Fibroblast of pulmonary artery (primary cell): ENCODE measurements at regions not wholly inside any gene's neighbourhood (a gene's known extent, or its start where the extent isn't known, plus 50 kb on each side); places are given as distances from the start of the nearest gene placed in this dataset.

Source experiments
- DNase-seq: peaks from one replicate; pipeline ENCODE4 v3.0.0-alpha.2; 2010; ENCODE audit warnings: low read depth
- H3K4me3 ChIP-seq: replicated peaks from 2 replicates; pipeline ENCODE4 v1.5.1; 2011; ENCODE audit warnings: low read depth, mild to moderate bottlenecking, control low read depth, low read length, moderate library complexity
- CTCF ChIP-seq: IDR thresholded peaks from 2 replicates; pipeline ENCODE4 v1.5.1; 2011; ENCODE audit warnings: mild to moderate bottlenecking, control low read depth, low read length, inconsistent platforms; ENCODE audit errors: missing control alignments

DNA sequence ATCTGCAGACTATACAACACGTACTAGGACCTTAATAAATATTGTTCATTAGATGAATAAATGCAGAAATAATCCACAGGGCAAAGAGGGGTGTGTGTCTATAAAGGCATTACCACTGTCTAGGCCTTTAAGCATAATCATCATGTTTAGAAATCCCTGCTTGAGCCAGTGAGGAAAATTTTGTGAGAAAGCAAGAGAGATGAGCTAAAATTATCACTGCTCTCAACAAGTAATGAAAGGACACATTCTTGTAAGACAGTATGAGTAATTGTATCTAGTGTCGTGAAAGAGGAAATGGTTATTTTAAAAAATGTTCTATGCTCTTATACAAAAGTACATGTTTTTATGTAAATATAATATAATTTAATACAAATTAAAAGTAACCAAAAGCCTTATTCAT, 1699.4 kb downstream of the PCDH9 start:
- peak; percentile 2 for DNase-seq
- no peak for TF ChIP-seq CTCF
- no peak overlapping the region for H3K4me3 ChIP-seq

GRCh38 chr13:65529541-65529940, 1700.6 kb downstream of the PCDH9 start:
- no peak overlapping the region for H3K4me3 ChIP-seq
- no peak for DNase-seq
- TF ChIP-seq CTCF: no peak

DNA sequence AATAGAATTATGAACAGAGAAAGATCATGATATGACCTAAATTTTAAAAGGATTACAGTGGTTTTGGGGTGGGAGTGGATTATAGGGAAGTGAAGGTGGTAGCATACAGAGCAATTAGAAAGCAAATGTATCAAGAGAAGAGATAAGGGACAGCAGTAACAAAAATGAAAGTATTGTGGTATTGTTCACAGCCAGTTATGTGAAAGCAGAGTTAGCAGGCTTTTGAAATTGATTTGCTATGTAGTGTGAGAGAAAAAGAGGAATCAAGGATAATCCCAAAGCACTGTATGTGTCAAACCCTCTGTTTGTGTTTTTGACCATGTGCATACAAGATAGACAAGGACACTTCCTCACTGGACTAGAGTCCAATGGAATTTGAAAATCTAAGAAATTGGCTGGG, 1721.4 kb downstream of the PCDH9 start:
- TF ChIP-seq CTCF: no peak

DNA sequence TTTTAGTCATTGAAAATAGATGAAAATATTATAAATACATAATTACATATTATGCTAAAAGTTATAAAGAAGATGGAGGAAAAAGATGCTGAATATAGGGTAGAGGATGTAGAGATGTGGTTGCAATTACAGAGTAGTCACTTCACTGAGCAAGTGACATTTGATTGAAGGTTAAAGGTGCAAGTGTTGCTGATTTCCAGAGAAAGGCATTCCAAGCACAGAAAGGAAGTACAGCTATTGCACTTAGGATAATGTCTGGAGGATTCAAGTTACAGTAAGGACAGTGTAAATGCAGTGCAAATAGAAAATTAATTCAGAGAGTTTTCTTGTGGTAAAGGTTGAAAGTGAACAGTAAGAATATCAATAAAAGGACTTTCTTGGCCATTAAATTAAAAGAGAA, 1721.8 kb downstream of the PCDH9 start:
- DNase-seq: no peak
- no peak overlapping the region for H3K4me3 ChIP-seq
- no peak for TF ChIP-seq CTCF

More for the DNA sequence above, 1721.4 kb downstream of the PCDH9 start:
- no peak for DNase-seq
- H3K4me3 ChIP-seq: no peak overlapping the region

GRCh38 chr13:65505941-65506340, 1724.2 kb downstream of the PCDH9 start:
- TF ChIP-seq CTCF: no peak
- no peak for DNase-seq
- no peak overlapping the region for H3K4me3 ChIP-seq

DNA sequence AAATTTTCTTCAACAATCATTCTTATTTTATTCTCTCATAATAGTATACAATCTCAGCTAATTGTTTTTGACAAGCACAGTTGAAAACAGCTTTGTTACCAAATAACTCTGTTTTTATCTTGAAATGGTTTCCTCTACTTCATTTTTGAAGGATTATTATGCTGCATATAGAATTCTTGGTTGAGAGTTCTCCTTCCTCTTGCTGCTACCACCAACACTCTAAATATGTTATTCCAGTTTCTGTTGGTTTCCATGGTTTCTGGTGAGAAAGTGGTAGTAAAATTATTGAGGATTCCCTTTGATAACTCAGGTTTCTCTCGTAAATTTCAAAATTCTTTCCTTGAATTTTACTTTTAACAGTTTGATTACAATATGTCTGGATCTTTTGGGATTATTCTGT, 1725.9 kb downstream of the PCDH9 start:
- no peak for TF ChIP-seq CTCF
- DNase-seq: no peak
- H3K4me3 ChIP-seq: no peak overlapping the region

GRCh38 chr13:65500481-65500880, 1729.7 kb downstream of the PCDH9 start:
- no peak overlapping the region for H3K4me3 ChIP-seq
- no peak for TF ChIP-seq CTCF
- no peak for DNase-seq
